ENCODE measurements at regions not wholly inside any gene's neighbourhood (a gene's known extent, or its start where the extent isn't known, plus 50 kb on each side); places are given as distances from the start of the nearest gene placed in this dataset.
"Not testable (repeated sequence)": the region's sequence is repeated elsewhere in the genome, so short reads cannot be mapped to it uniquely, and the experiment has no call there.

GRCh38 chr5:116814626-116815385 is 240.2 kb upstream of the SEMA6A start:
- DNase-seq, result no peak

- DNase-seq, result no peak
Observed at GRCh38 chr5:116813906-116814305, 239.3 kb upstream of the SEMA6A start.

- no peak for DNase-seq
Observed at GRCh38 chr5:116813356-116813755, 238.7 kb upstream of the SEMA6A start.

- no peak for DNase-seq
Observed at GRCh38 chr5:116810951-116811350, 236.3 kb upstream of the SEMA6A start.

GRCh38 chr5:116806836-116807235 is 232.2 kb upstream of the SEMA6A start:
- DNase-seq, result no peak

- DNase-seq, result no peak
Observed at GRCh38 chr5:116799401-116799800, 224.8 kb upstream of the SEMA6A start.

- DNase-seq, result no peak
Observed at GRCh38 chr5:116795189-116795588, 220.6 kb upstream of the SEMA6A start.

GRCh38 chr5:116789522-116789921 is 214.9 kb upstream of the SEMA6A start:
- no peak for DNase-seq

GRCh38 chr5:116788851-116789403 is 214.3 kb upstream of the SEMA6A start:
- no peak for DNase-seq

- DNase-seq, result no peak
Observed at GRCh38 chr5:116787570-116787969, 212.9 kb upstream of the SEMA6A start.

GRCh38 chr5:116785106-116785505 is 210.5 kb upstream of the SEMA6A start:
- no peak for DNase-seq

GRCh38 chr5:116779846-116780245 is 205.2 kb upstream of the SEMA6A start:
- DNase-seq, result no peak

- DNase-seq, result no peak
Observed at GRCh38 chr5:116778651-116779280, 204.1 kb upstream of the SEMA6A start.

GRCh38 chr5:116778032-116778431 is 203.4 kb upstream of the SEMA6A start:
- no peak for DNase-seq

GRCh38 chr5:116773926-116774325 is 199.3 kb upstream of the SEMA6A start:
- no peak for DNase-seq

GRCh38 chr5:116772806-116773205 is 198.2 kb upstream of the SEMA6A start:
- no peak for DNase-seq

- DNase-seq, result no peak
Observed at GRCh38 chr5:116772152-116772501, 197.5 kb upstream of the SEMA6A start.

GRCh38 chr5:116771466-116772151 is 197.0 kb upstream of the SEMA6A start:
- DNase-seq, result no peak

GRCh38 chr5:116769953-116770352 is 195.3 kb upstream of the SEMA6A start:
- DNase-seq, result not testable (repeated sequence)

GRCh38 chr5:116769470-116769869 is 194.8 kb upstream of the SEMA6A start:
- no peak for DNase-seq

- DNase-seq, result no peak
Observed at GRCh38 chr5:116766470-116766947, 191.9 kb upstream of the SEMA6A start.

GRCh38 chr5:116765441-116765840 is 190.8 kb upstream of the SEMA6A start:
- no peak for DNase-seq

GRCh38 chr5:116764941-116765340 is 190.3 kb upstream of the SEMA6A start:
- no peak for DNase-seq
